SHP77 (cell line): ENCODE measurements at regions not wholly inside any gene's neighbourhood (a gene's known extent, or its start where the extent isn't known, plus 50 kb on each side); places are given as distances from the start of the nearest gene placed in this dataset.

ENCODE experiments used
- DNase-seq, 2 experiments: peaks; one replicate each; lab custom pipeline; 2025; lab: John Stamatoyannopoulos, UW

GRCh38 chr13:51518827-51519226 lies 65.4 kb upstream of the WDFY2 start:
- DNase-seq: no peak

DNA sequence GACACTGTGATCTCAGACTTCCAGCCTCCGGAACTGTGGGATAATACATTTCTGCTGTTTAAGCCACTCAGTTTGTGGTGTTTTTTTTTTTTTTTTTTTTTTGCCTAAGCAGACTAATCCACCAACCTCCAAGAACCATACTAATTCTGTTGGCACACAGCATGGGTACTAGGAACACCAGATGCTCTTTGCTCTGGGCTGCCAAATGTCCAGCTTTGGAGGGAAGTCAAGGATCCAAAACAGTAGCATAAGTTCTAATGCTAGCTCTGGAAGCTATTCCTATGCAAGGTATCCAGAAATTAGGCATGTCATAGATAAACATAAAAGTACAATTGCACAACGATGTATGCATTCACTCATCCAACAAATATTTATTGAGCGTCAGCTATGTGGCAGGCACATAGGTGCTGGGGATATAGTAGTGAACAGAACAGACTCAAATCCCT lies 64.5 kb upstream of the WDFY2 start:
- no peak for DNase-seq

- peak in 1 of 2 experiments; percentile 25 for DNase-seq
Measured at GRCh38 chr13:51520524-51520923, 63.7 kb upstream of the WDFY2 start.

DNA sequence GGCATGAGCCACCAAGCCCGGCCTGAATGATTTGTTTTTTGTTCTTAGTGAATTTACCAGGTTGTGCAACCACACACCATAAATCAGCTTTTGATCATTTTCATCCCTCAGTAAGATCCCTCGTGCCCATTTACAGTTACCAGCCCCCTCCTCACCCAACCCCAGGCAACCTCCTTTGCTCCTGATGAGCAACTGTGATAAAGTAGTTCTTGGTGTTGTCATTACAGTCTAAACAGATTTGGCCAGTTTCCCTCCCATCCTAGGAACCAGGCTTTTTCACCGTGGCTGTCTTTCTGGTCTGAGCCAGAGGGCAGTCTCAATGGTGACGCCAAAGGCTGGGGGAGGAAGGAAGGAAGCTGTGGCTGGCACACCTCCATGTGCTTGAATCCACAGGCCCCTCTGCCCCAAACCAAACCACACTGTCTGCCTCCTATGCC lies 61.2 kb upstream of the WDFY2 start:
- DNase-seq: no peak

DNA sequence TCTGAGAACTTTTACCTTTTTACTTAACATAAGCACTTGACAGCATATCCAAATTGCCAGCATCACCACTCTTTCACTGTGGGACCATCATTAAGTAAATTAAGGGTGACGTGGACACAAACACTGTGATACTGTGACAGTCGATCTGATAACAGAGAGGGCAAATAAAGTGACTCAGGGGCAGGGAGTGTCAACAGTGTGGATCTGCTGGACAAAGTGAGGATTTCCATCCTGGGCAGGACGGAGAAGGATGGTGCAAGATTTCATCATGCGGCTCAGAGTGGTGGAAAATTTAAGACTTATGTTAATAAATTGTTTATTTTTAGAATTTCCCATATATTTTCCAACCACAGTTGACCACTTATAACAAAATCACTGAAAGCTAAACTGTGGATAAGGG lies 60.0 kb upstream of the WDFY2 start:
- no peak for DNase-seq

- no peak for DNase-seq
Measured at GRCh38 chr13:51524829-51525566, 59.3 kb upstream of the WDFY2 start.

GRCh38 chr13:51525567-51526167 lies 58.6 kb upstream of the WDFY2 start:
- DNase-seq: no peak

- no peak for DNase-seq
Measured at GRCh38 chr13:51526202-51526601, 58.1 kb upstream of the WDFY2 start.

DNA sequence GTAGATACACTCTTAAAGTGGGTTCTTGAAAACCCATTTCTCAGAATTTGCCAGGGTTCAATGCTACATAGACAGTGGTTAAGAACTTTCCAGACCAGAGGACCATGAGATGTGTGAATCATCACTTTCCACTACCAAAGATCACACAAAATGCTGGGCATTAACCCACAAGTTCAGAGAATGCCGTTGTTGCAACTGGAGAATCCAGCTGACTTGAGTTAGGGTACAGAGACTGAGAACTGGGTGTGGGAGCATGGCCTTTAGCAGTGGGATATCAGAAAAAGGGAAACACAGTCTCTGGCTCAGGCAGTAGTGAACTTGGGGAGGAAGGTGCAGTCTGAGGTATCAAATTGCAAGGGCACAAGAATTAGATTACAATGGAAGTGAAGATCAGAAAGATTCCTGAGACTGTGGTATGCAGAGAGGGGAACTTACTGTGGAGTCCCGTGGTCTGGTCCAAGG lies 51.5 kb upstream of the WDFY2 start:
- DNase-seq: no peak

- DNase-seq: no peak
Measured at GRCh38 chr13:51534041-51534817, 50.0 kb upstream of the WDFY2 start.
